ENCODE measurements at regions not wholly inside any gene's neighbourhood (a gene's known extent, or its start where the extent isn't known, plus 50 kb on each side); places are given as distances from the start of the nearest gene placed in this dataset.

GRCh38 chr6:95431637-95432228 lies 145.6 kb upstream of the MANEA start:
- ATAC-seq (no peak), DNase-seq (peak in 7 of 10 donors; percentile 4 to 61 (median 26))
- Mint-ChIP-seq H3K4me3 (no peak overlapping the region), H3K4me1 (no peaks in the 10 kb centered on the region), H3K27ac (no peak overlapping the region), H3K36me3 (no peaks in the 10 kb centered on the region), H3K27me3 (peaks cover 0 to 10% (median 2%) of the 10 kb centered on the region in 5 donors), H3K9me3 (no peaks in the 10 kb centered on the region)
- POLR2A ChIA-PET = no interaction called here

DNA sequence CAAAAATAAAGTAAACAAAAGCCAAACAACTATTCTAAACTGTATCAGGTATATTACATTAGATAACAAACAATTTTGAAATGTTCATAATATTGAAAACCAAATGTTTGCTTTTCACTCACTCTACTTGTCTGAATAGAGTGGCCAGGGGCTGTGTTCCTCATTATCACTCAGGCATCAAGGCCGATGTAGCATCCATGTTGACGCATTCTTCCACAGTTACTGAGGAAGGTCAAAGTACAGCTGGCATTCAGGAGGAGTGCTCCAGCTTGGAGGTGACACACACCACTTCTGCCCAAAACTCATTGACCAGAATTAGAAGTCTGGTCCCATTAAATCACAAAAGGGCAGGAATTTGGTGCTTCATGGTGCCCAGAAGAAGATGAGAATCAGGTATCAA lies 137.6 kb upstream of the MANEA start:
- Mint-ChIP-seq H3K27me3 (peaks cover 0 to 4% (median 2%) of the 10 kb centered on the region in 5 donors), H3K9me3 (no peaks in the 10 kb centered on the region), H3K36me3 (no peaks in the 10 kb centered on the region), H3K27ac (no peak overlapping the region), H3K4me1 (no peaks in the 10 kb centered on the region), H3K4me3 (no peak overlapping the region)
- ATAC-seq (no peak), DNase-seq (no peak)
- POLR2A ChIA-PET = interaction anchor here (0.6 kb wide), 1 partner anchor 289 kb away, joined by 3 read pairs; no protein-coding TSS in a partner anchor

- DNase-seq (no peak), ATAC-seq (no peak)
- peaks cover 0 to 2% (median 0%) of the 10 kb centered on the region in 5 donors for H3K27me3 Mint-ChIP-seq
- POLR2A ChIA-PET = no interaction called here
- H3K27ac Mint-ChIP-seq = no peak overlapping the region
- H3K4me1 Mint-ChIP-seq = no peaks in the 10 kb centered on the region
- H3K36me3 Mint-ChIP-seq = no peaks in the 10 kb centered on the region
- peaks cover 0 to 4% (median 1%) of the 10 kb centered on the region in 9 donors for H3K9me3 Mint-ChIP-seq
- no peak overlapping the region for H3K4me3 Mint-ChIP-seq
Observed at GRCh38 chr6:95448208-95448607, 129.1 kb upstream of the MANEA start.

DNA sequence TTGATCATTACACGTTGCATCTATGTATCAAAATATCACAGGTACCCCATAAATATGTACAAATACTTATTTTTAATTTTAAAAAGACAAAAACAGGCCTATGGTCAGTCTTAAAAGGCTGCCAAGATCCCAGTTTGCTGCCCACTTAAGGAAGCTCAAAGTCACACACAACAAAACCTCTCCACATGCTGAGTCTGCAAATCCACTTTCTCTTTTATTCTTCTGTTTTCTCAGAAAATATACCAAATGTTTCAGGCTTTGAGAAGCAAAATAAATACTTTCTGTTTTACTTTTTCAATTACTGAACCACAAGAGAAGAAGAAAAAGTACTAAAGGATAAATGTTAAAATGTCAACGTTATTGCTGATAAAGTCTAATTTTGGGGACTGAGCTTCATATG lies 107.8 kb upstream of the MANEA start:
- ATAC-seq (no peak), DNase-seq (no peak)
- Mint-ChIP-seq H3K4me1 (no peaks in the 10 kb centered on the region), H3K36me3 (no peaks in the 10 kb centered on the region), H3K9me3 (peaks cover 0 to 4% (median 0%) of the 10 kb centered on the region in 9 donors), H3K4me3 (no peak overlapping the region), H3K27me3 (peaks cover 0 to 19% (median 6%) of the 10 kb centered on the region in 5 donors), H3K27ac (no peak overlapping the region)
- POLR2A ChIA-PET = no interaction called here

DNA sequence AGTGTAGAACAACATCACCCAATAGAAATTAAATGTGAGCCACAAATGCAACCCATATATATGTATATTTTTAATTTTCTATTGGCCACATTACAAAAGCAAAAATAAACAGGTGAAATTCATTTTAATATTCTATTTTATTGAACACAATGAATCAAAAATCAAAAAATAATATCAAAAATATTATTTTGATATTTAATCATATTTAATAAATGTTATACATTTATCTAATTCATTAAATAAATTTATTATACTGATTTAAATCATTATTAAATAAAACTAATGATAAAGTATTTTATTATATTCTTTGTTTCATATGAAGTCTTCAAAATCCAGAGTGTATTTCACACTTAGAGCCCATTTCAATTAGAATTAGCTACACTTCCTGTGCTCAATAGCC lies 98.4 kb upstream of the MANEA start:
- Mint-ChIP-seq H3K4me1 (no peaks in the 10 kb centered on the region), H3K36me3 (no peaks in the 10 kb centered on the region), H3K27me3 (peaks cover 0 to 12% (median 1%) of the 10 kb centered on the region in 5 donors), H3K4me3 (no peak overlapping the region), H3K27ac (no peak overlapping the region), H3K9me3 (peaks cover 0 to 14% (median 0%) of the 10 kb centered on the region in 9 donors)
- ATAC-seq = no peak
- no peak for DNase-seq
- POLR2A ChIA-PET = no interaction called here

GRCh38 chr6:95487817-95488216 lies 89.5 kb upstream of the MANEA start:
- peaks cover 0 to 3% (median 0%) of the 10 kb centered on the region in 9 donors for H3K9me3 Mint-ChIP-seq
- peaks cover 0 to 14% (median 1%) of the 10 kb centered on the region in 5 donors for H3K27me3 Mint-ChIP-seq
- POLR2A ChIA-PET = no interaction called here
- DNase-seq (no peak), ATAC-seq (no peak)
- no peak overlapping the region for H3K4me3 Mint-ChIP-seq
- peak overlapping the region in 1 of 10 donors; percentile 29 for H3K27ac Mint-ChIP-seq
- H3K36me3 Mint-ChIP-seq = no peaks in the 10 kb centered on the region
- H3K4me1 Mint-ChIP-seq = peaks cover 0 to 7% (median 5%) of the 10 kb centered on the region in 4 donors

DNA sequence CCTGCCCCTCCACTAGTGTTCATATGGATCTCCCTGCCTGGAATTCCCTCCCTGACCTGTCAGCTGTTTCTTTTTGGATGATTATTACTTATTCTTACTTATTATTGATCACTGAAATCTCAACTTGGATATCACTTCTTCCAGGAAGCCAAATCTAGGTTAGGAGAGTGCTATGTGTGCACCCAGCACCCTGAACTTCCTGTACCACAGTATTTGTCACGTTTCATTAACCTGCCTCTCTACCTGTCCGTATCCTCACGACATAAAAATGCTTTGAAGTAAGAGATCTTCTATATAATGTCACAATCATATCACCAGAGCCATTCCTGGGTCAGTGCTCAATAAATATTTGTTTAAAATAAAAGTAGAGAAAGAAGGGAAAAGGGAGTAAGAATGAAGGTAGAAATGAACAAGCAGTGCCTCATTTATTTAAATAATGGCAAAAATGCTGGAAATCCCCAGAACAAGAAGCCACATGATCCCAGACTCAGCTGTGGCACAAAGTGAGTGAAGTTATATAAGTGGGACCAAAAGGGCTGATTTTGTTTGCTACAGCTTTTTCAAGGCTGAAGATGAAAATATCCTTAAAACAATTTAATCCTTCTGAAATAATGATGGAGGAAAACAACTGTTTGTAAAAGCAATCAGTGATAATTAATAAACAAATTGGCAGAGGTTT lies 88.0 kb upstream of the MANEA start:
- Mint-ChIP-seq H3K27me3 (peaks cover 0 to 12% (median 0%) of the 10 kb centered on the region in 5 donors), H3K36me3 (no peaks in the 10 kb centered on the region), H3K27ac (no peak overlapping the region), H3K4me3 (no peak overlapping the region), H3K9me3 (no peaks in the 10 kb centered on the region), H3K4me1 (peaks cover 0 to 7% (median 5%) of the 10 kb centered on the region in 4 donors)
- ATAC-seq (no peak), DNase-seq (no peak)
- POLR2A ChIA-PET = no interaction called here

DNA sequence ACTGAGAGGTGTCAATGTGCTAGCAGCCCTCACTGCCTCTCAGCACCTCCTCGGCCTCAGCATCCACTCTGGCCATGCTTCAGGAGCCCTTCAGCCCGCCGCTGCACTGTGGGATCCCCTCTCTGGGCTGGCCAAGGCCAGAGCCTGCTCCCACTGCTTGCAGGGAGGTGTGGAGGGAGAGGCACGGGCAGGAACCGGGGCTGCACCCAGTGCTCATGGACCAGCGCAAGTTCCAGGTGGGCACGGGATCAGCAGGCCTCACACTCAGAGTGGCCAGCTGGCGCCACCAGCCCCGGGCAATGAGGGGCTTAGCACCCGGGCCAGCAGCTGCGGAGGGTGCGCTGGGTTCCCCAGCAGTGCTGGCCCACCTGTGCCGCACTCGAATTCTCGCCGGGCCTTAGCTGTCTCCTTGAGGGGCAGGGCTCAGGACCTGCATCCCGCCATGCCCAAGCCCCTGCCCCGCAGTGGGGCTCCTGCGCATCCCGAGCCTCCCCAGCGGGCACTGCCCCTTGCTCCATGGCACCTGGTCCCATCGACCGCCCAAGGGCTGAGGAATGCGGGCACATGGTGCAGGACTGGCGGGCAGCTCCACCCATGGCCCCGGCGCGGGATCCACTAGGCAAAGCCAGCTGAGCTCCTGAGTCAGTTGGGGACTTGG lies 80.4 kb upstream of the MANEA start:
- POLR2A ChIA-PET = no interaction called here
- H3K4me3 Mint-ChIP-seq = no peak overlapping the region

GRCh38 chr6:95501032-95501904 lies 76.1 kb upstream of the MANEA start:
- H3K4me1 Mint-ChIP-seq = no peaks in the 10 kb centered on the region
- POLR2A ChIA-PET = no interaction called here

More for the DNA sequence above, 80.4 kb upstream of the MANEA start:
- Mint-ChIP-seq H3K27ac (no peak overlapping the region), H3K27me3 (peaks cover 0 to 9% (median 3%) of the 10 kb centered on the region in 5 donors), H3K36me3 (peaks cover 0 to 5% (median 0%) of the 10 kb centered on the region in 3 donors), H3K9me3 (peaks cover 0 to 9% (median 2%) of the 10 kb centered on the region in 9 donors), H3K4me1 (no peaks in the 10 kb centered on the region)
- ATAC-seq (no peak), DNase-seq (no peak)

GRCh38 chr6:95503568-95503967 lies 73.8 kb upstream of the MANEA start:
- POLR2A ChIA-PET = no interaction called here
- no peaks in the 10 kb centered on the region for H3K4me1 Mint-ChIP-seq
- H3K27ac Mint-ChIP-seq = no peak overlapping the region
- peaks cover 0 to 10% (median 6%) of the 10 kb centered on the region in 3 donors for H3K36me3 Mint-ChIP-seq
- ATAC-seq (no peak), DNase-seq (no peak)
- peaks cover 0 to 1% (median 0%) of the 10 kb centered on the region in 5 donors for H3K27me3 Mint-ChIP-seq
- peaks cover 1 to 25% (median 15%) of the 10 kb centered on the region in 9 donors for H3K9me3 Mint-ChIP-seq
- H3K4me3 Mint-ChIP-seq = no peak overlapping the region

More at GRCh38 chr6:95501032-95501904, 76.1 kb upstream of the MANEA start:
- DNase-seq (no peak), ATAC-seq (no peak)
- Mint-ChIP-seq H3K27ac (no peak overlapping the region), H3K27me3 (peaks cover 0 to 9% (median 3%) of the 10 kb centered on the region in 5 donors), H3K9me3 (peaks cover 5 to 31% (median 20%) of the 10 kb centered on the region in 9 donors), H3K4me3 (no peak overlapping the region), H3K36me3 (peaks cover 0 to 15% (median 6%) of the 10 kb centered on the region in 3 donors)

DNA sequence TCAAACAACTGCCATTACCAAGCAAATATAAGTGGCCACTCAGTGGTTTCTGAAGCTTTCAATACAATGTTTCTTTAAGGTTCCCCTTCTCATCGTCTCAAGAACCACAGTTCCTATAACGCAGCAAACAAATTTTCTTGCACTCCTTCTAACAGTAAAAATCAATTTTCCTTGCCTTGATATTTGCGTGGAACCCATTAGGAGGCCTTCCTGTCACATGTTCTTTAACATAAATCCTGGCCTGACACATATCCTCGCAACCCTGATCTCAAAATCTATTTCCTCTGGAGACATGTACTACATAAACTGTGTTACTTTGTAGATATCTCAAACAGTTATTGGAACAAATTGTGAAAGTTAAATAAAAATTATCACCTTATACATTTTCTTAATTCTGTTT lies 65.9 kb upstream of the MANEA start:
- Mint-ChIP-seq H3K27ac (no peak overlapping the region), H3K4me1 (no peaks in the 10 kb centered on the region), H3K4me3 (no peak overlapping the region), H3K9me3 (no peaks in the 10 kb centered on the region), H3K27me3 (peaks cover 0 to 13% (median 10%) of the 10 kb centered on the region in 5 donors), H3K36me3 (no peaks in the 10 kb centered on the region)
- ATAC-seq (no peak), DNase-seq (no peak)
- POLR2A ChIA-PET = no interaction called here

- no peak for ATAC-seq
- Mint-ChIP-seq H3K9me3 (no peaks in the 10 kb centered on the region), H3K4me3 (no peak overlapping the region), H3K4me1 (no peaks in the 10 kb centered on the region), H3K27ac (no peak overlapping the region), H3K27me3 (peaks cover 0 to 13% (median 8%) of the 10 kb centered on the region in 5 donors), H3K36me3 (no peaks in the 10 kb centered on the region)
- no peak for DNase-seq
- POLR2A ChIA-PET = no interaction called here
Observed at GRCh38 chr6:95515975-95516374, 61.4 kb upstream of the MANEA start.

All from naive thymus-derived CD8-positive, alpha-beta T cell (primary cell).